ENCODE measurements at regions not wholly inside any gene's neighbourhood (a gene's known extent, or its start where the extent isn't known, plus 50 kb on each side); places are given as distances from the start of the nearest gene placed in this dataset.
"Not testable (repeated sequence)": the region's sequence is repeated elsewhere in the genome, so short reads cannot be mapped to it uniquely, and the experiment has no call there.

DNA sequence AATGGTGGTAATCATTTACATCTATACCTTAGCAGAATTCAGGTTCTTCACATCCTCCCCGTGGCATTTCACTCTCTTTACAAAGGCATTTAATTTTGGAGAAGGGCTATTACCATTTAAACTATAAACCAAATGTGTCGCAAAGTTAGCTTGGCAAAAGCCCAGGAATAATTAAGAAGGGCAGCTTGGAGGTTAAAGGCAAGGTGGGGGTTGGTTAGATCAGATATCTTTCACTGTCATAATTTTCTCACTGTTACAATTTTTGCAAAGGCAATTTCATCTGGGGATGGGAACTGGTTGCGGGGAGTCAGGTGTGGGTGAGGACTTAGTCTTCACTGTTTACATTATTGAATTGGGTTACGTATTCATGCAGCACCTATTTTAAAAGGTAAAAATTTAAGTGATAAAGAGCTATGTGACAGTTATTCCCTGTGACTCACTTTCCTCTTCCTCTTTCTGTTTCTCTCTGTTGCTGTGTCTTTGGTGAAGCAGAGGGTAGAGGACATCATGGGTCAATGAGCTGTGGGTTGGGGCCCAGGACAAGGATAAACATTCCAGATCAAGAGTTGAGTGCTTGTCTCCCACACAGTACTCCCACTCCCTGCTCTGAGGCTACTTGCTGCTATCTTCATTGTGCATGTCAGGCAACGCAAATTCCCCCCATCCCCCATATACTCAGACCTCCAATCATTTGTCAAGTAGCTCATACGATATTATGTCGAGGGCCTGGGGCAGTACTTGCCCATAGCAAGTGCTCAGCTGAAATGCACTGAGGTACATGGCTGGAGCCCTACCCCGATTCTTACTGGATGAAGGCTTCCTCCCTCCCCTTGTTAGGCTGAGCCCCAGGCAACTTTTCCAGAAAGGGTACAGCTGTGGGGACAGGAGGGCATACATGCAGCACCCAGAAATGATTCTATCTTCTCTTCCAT, 223.1 kb upstream of the MYLIP start:
- no peak for DNase-seq (ENCODE audit: low spot score)
- FAIRE-seq: no peak

GRCh38 chr6:15904651-15905376, 224.1 kb upstream of the MYLIP start:
- DNase-seq (ENCODE audit: low spot score) (no peak), FAIRE-seq (no peak)

DNA sequence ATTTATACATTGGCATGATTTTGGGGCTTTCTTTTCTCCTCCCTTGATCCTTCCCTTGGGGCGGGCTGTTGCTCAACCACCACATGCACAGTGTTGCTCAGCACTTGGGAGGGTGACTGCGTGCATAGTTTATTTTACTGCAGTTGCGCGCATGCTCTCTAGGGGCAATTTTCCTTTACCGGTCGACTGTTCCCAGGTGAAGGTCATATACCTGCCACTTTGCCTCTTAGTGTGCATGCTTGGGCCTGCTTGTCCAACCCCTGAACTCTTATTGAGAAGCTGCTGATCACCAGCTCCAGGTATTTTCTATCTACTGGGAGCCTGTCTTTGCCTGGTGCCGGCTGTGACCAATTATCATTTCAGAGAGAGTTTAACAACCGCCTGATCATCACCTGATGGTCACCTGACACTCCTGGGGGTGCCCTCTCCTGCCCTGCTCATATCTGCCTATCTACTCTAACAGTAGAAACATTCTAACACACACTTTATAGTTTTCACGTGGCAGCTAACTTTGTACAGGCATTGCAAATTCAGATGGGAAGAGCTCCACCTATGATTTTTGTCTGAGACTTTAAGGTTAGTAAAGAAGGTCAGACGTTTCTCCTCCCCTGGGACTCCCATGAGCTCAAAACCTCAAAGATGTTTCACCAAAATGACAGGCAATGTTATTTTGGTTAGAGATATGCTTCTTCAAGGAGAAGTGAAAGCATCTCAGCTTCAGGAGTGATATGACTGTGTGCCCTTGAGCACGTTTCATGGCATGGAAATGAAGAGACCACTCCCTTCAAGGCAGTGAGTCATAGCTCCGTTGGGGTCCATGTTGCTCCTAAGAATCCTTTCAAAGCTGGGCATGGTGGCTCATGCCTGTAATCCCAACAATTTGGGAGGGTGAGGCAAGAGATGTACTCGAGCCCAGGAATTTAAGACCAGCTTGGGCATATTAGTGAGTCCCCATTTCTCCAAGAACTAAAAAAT, 227.5 kb upstream of the MYLIP start:
- no peak for FAIRE-seq
- no peak for DNase-seq (ENCODE audit: low spot score)

DNA sequence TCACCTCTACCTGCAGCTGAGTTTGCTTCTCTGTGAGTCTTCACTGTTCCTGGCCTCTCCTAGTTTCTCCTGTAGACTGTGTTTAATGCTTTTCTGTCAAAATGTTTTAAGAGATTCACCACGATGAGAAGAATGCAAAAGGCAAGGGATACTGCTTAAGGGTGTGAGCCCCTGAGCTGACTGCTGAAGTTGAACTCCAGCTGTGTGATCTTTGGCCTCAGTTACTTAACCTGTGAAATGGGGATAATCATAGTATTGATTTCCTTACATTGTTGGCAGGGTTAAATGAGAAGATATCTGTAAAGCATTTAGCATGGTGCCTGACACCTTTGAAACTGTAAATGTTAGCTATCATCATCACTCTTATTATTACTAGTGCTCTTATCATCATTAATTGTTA, 230.2 kb upstream of the MYLIP start:
- FAIRE-seq (no peak), DNase-seq (ENCODE audit: low spot score) (no peak)

GRCh38 chr6:15897063-15897876, 231.6 kb upstream of the MYLIP start:
- no peak for FAIRE-seq
- DNase-seq (ENCODE audit: low spot score): no peak

GRCh38 chr6:15894973-15895725, 232.3 kb upstream of the DTNBP1 start:
- FAIRE-seq (no peak), DNase-seq (ENCODE audit: low spot score) (no peak)

DNA sequence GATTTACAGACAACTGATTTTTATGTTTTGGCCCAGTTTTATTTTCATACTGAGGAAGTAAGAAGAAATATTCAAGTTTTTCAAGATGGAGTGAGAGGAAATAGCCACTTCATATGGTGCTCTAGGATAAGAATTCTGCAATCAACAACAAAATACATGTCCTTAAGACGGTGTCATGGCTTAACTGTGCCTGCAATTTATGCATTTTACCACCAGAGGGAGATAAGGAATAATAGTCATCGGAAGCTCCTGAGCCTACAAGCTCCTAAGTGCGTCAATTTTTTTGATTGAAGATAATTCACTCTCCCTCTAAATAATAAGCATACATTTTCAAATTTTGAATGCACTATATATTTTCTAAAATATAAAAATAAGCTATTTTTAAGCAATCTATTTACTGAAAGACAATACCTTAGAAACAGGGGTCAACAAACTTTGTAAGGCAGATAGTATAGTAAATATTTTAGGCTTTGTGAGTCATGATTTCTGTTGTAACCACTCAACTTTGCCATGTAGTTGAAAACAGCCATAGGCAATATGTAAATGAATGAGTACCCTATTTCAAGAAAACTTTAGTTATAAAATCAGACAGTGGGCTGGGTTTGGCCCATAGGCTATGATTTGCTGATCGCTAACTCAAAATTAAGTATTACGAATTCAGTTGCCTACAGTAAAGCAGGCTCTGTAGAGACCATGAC, 230.9 kb upstream of the DTNBP1 start:
- no peak for DNase-seq (ENCODE audit: low spot score)
- FAIRE-seq: no peak

DNA sequence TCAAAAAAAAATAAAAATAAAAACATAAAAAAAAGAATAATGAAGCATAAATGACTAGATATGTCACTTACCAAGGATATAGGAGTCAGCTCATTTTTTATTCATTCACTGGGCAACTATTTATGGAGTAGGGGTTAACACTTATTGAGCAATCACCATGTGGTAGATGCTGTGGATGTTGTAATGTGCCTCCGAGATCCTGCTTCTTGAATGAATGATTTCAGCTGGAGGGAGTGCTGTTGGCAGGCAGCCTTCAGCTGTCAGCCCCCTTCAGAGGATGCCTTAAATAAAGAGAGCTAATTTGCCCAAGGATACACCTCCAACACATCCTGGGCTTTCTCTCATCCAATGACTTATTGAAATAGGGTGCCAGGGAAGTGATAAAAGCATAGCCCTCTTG, 229.5 kb upstream of the DTNBP1 start:
- FAIRE-seq (no peak), DNase-seq (ENCODE audit: low spot score) (no peak)

GRCh38 chr6:15888798-15889772, 226.3 kb upstream of the DTNBP1 start:
- FAIRE-seq (no peak), DNase-seq (ENCODE audit: low spot score) (no peak)

GRCh38 chr6:15887491-15888461, 224.9 kb upstream of the DTNBP1 start:
- DNase-seq (ENCODE audit: low spot score) (no peak), FAIRE-seq (no peak)

GRCh38 chr6:15885624-15886023, 222.8 kb upstream of the DTNBP1 start:
- DNase-seq (ENCODE audit: low spot score): no peak
- FAIRE-seq: no peak

DNA sequence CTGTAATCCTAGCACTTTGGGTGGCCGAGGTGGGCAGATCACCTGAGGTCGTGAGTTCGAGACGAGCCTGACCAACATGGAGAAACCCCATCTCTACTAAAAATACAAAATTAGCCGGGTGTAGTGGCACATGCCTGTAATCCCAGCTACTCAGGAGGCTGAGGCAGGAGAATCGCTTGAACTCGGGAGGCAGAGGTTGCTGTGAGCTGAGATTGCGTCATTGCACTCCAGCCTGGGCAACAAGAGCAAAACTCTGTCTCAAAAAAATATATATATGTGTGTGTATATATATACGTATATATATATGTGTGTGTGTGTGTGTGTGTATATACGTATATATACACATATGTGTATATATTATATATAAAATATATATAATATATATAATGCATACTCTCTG, 220.8 kb upstream of the DTNBP1 start:
- not testable (repeated sequence) for FAIRE-seq; DNase-seq (ENCODE audit: low spot score)

GRCh38 chr6:15882915-15883314, 220.1 kb upstream of the DTNBP1 start:
- FAIRE-seq: no peak

GRCh38 chr6:15882345-15882744, 219.5 kb upstream of the DTNBP1 start:
- DNase-seq (ENCODE audit: low spot score): no peak
- no peak for FAIRE-seq

More at GRCh38 chr6:15882915-15883314, 220.1 kb upstream of the DTNBP1 start:
- DNase-seq (ENCODE audit: low spot score): no peak

GRCh38 chr6:15881150-15881549, 218.3 kb upstream of the DTNBP1 start:
- DNase-seq (ENCODE audit: low spot score) (no peak), FAIRE-seq (no peak)

- DNase-seq (ENCODE audit: low spot score): no peak
- FAIRE-seq: no peak
These were observed 217.6 kb upstream of the DTNBP1 start for GRCh38 chr6:15880262-15880973.

All from urothelium cell line (cell line).